Epithelial cell of proximal tubule (primary cell): ENCODE measurements at regions not wholly inside any gene's neighbourhood (a gene's known extent, or its start where the extent isn't known, plus 50 kb on each side); places are given as distances from the start of the nearest gene placed in this dataset.
A peak's percentile ranks its signal among the peaks of the same experiment; 100 is the strongest.

Experiments used
- DNase-seq: peaks from one replicate; pipeline ENCODE4 v3.0.0-alpha.2; 2011; ENCODE audit warnings: low read depth
- H3K4me3 ChIP-seq: 2 replicates; pipeline ENCODE4 v1.5.1; 2011; ENCODE audit warnings: low read depth, mild to moderate bottlenecking, low read length
- TF ChIP-seq, protein P1 (sequence below): conservative IDR thresholded peaks from 2 replicates; pipeline ENCODE4 v1.5.1; 2012; ENCODE audit warnings: low read depth, mild to moderate bottlenecking, low read length

DNA sequence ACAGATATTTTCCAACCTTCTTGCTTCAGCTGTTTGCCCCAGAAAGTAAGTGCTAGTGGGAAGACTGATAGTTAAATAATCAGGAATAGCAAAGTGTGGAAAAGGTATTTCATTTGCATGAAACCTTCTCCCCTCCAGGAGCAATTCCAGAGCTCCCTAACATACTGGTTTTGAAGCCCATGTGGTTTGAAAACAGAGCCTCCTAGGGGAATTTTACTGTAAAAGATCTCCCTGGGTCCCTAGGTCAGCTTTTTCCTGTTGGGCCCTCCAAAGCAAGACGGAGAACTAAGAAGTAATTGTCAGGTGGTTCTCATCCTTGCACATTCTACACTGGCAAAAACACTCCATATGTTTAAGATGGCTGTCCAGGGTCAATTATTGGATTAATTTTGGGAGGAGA, 218.7 kb upstream of the FOXD3 start:
- TF ChIP-seq, protein P1, sequence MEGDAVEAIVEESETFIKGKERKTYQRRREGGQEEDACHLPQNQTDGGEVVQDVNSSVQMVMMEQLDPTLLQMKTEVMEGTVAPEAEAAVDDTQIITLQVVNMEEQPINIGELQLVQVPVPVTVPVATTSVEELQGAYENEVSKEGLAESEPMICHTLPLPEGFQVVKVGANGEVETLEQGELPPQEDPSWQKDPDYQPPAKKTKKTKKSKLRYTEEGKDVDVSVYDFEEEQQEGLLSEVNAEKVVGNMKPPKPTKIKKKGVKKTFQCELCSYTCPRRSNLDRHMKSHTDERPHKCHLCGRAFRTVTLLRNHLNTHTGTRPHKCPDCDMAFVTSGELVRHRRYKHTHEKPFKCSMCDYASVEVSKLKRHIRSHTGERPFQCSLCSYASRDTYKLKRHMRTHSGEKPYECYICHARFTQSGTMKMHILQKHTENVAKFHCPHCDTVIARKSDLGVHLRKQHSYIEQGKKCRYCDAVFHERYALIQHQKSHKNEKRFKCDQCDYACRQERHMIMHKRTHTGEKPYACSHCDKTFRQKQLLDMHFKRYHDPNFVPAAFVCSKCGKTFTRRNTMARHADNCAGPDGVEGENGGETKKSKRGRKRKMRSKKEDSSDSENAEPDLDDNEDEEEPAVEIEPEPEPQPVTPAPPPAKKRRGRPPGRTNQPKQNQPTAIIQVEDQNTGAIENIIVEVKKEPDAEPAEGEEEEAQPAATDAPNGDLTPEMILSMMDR: no peak
- no peak for DNase-seq

DNA sequence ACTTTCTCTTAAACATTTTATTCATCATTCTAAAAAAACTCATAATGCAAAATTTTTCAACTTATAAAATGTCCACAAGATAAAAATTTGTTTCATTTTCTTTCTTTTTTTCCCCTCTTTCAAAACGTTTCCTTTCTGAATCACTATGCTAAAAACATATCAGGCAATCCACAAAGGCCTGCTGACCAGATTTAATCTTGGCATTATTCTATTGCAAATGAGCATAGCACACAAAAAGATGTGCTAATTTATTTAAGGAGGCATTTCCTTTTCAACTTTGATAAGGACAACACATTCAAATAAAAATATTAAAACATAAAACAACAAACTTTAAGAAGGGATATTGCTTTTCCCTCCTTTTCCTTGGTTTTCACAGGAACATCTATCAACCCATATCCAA, 215.3 kb upstream of the FOXD3 start:
- TF ChIP-seq, protein P1: no peak
- no peak for DNase-seq
- no peak overlapping the region for H3K4me3 ChIP-seq

More for the DNA sequence above, 218.7 kb upstream of the FOXD3 start:
- H3K4me3 ChIP-seq: no peak overlapping the region

DNA sequence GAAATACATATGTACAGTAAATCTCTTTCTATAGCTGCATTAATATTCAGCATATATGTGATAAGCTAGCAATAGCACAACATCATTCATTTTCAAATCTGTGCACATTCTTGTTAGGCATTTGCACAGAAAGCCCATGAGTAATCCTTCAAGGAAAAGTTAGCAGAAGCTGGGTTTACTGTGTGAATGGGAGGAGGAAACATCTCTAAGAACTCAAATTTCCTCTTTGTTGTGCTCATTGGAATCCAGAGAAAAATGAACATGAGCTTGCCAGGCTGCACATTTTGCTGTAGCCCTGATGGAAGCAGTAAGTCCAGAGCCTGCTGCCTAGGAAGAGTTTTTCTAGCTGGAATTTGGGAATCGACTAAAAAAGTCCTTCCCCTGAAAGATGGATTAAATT, 214.2 kb upstream of the FOXD3 start:
- H3K4me3 ChIP-seq: no peak overlapping the region
- TF ChIP-seq, protein P1: no peak
- DNase-seq: no peak

DNA sequence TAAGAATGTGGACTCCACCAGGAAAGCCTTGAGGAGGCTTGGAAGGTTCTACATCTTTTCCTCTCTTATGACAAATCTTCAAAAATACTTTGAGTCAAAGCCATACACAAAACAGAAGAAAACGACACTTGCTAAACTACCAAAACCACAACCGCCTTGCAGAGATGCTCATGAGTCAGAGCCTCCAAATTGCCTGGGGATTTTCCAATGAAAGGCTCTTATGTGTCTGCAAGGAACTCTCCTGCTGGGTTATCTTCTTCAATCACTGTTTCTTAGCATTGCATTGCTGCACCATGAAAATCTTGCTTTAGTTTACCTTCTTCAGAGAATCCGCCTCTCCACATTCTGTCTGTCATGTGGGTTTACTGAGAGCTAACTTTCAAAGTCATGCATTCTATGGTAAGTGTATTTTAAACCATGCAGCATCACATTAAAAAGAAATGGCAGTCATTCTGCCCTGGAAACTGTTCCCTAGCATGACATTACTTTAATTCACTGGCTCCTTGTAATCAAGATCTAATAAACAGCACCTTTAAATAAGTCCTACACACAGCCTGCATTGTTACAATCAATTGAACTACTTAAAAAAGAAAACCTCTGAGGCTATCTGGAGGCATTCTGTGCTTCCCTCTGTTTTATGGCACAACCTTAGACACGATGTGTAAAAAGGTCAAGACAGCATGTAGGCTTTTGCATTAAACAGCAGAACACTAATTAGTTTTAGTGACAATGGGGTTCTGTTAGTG, 210.0 kb upstream of the FOXD3 start:
- no peak overlapping the region for H3K4me3 ChIP-seq
- no peak for DNase-seq
- TF ChIP-seq, protein P1: no peak

DNA sequence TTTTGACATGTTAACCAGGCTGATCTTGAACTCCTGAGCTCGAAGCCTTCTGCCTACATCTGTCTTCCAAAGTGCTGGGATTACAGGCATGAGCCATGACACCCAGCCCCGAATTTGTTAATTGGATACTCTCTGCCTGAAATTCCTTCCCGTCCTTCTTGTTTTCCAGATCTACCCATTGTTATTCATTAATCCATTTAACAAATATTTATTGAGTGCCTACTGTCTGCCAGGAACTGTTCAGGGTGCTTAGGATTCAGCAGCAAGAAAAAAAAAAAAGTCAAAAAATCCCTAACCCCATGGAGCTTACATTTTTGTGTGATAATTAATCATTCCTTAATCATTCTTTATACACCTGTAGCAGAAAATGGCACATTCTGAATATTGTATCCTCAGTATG, 206.8 kb upstream of the FOXD3 start:
- DNase-seq: no peak
- TF ChIP-seq, protein P1: no peak
- no peak overlapping the region for H3K4me3 ChIP-seq

DNA sequence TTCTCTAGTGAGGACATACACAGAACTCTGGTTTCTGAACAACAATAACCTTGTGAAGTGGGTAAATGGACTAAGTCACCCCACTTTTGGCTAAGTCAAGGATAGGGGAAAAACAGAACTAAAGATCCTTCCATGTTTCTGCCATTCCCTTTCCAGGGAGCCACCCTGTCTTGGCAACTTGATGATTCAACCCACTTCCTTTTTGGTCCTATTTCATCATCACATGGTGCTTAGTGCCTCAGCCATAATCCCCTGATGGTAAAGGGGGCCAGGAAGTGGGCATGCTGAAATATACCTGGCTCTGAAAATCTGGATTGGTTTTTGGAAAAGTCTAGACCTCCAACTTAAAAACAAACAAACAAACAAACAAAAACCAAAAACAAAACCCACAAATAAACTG, 206.4 kb upstream of the FOXD3 start:
- TF ChIP-seq, protein P1: no peak
- DNase-seq: peak; percentile 7

DNA sequence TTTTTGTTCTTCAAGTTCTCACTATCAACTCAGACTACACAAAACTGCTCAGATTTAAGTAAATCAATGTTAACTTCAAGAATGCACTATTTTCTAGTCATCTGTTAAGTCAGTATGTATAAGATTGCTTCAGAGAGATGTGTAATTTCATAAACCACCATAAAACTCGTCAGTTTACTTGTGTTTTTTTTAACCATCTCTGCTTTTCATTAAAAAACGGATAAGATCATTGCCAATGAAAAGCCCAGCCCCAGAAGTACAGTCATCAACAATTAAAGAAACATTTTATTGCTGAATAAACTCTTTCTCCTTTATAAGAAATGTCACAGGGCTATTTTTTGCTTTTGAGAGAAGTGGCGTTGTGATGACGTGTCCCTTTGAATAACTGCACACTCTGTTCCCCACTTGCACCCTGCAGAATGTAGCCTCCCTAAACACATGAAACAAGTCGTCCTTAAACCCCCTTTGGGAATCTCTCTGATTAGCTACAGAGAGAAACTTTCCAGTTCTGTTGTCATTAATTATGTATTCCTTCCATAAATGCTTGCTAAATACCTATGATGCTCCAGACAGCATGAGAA, 202.7 kb upstream of the FOXD3 start:
- no peak for DNase-seq
- TF ChIP-seq, protein P1: no peak
- H3K4me3 ChIP-seq: no peak overlapping the region

More for the DNA sequence above, 206.4 kb upstream of the FOXD3 start:
- no peak overlapping the region for H3K4me3 ChIP-seq
